Astrocyte (in vitro differentiated cells and primary cell): ENCODE measurements at regions not wholly inside any gene's neighbourhood (a gene's known extent, or its start where the extent isn't known, plus 50 kb on each side); places are given as distances from the start of the nearest gene placed in this dataset.

Experiments used
- DNase-seq: peaks from one replicate; pipeline ENCODE4 v3.0.0-alpha.2; 2010; ENCODE audit warnings: low read depth
- FAIRE-seq: peaks from 2 replicates; lab custom pipeline; 2011; peaks lifted over from hg19 to GRCh38; lab: Jason Lieb, UNC
- H2AFZ ChIP-seq: 2 replicates; pipeline ENCODE4 v1.6.0; 2012; ENCODE audit warnings: low read depth, low read length, inconsistent platforms
- H3K27ac ChIP-seq: 2 replicates; pipeline ENCODE4 v1.5.1; 2011; ENCODE audit warnings: low read depth, low read length, inconsistent platforms
- H3K27me3 ChIP-seq: 2 replicates; pipeline ENCODE4 v1.6.0; 2011; ENCODE audit warnings: low read length, inconsistent platforms; ENCODE audit not compliant: insufficient read depth
- H3K36me3 ChIP-seq: 2 replicates; pipeline ENCODE4 v1.5.1; 2011; ENCODE audit warnings: low read length, inconsistent platforms; ENCODE audit not compliant: insufficient read depth
- H3K4me1 ChIP-seq: 2 replicates; pipeline ENCODE4 v1.5.1; 2011; ENCODE audit warnings: low read length, inconsistent platforms; ENCODE audit not compliant: insufficient read depth
- H3K4me2 ChIP-seq: 2 replicates; pipeline ENCODE4 v1.6.0; 2012; ENCODE audit warnings: low read length, inconsistent platforms
- H3K4me3 ChIP-seq: 2 replicates; pipeline ENCODE4 v1.5.1; 2011; ENCODE audit warnings: low read depth, mild to moderate bottlenecking, low read length, inconsistent platforms; ENCODE audit not compliant: insufficient read depth
- H3K79me2 ChIP-seq: 2 replicates; pipeline ENCODE4 v1.6.0; 2012; ENCODE audit warnings: mild to moderate bottlenecking, low read length, inconsistent platforms; ENCODE audit not compliant: insufficient read depth
- H3K9ac ChIP-seq: 2 replicates; pipeline ENCODE4 v1.6.0; 2012; ENCODE audit warnings: mild to moderate bottlenecking, low read length, inconsistent platforms
- H3K9me3 ChIP-seq: 2 replicates; pipeline ENCODE4 v1.5.1; 2012; ENCODE audit warnings: low read depth, mild to moderate bottlenecking, low read length, inconsistent platforms; ENCODE audit not compliant: insufficient read depth
- H4K20me1 ChIP-seq: 2 replicates; pipeline ENCODE4 v1.6.0; 2012; ENCODE audit warnings: low read length, inconsistent platforms; ENCODE audit not compliant: insufficient read depth
- H3K27ac Mint-ChIP-seq: one replicate; pipeline ENCODE4 v1.8.0; 2021; ENCODE audit warnings: mild to moderate bottlenecking, mixed read lengths; ENCODE audit not compliant: unreplicated experiment
- H3K27me3 Mint-ChIP-seq: one replicate; pipeline ENCODE4 v1.8.0; 2021; ENCODE audit warnings: low read depth, mixed read lengths; ENCODE audit not compliant: unreplicated experiment
- H3K36me3 Mint-ChIP-seq: one replicate; pipeline ENCODE4 v1.8.0; 2021; ENCODE audit warnings: low read depth, mixed read lengths; ENCODE audit not compliant: unreplicated experiment
- H3K4me1 Mint-ChIP-seq: one replicate; pipeline ENCODE4 v1.8.0; 2021; ENCODE audit warnings: low read depth, mixed read lengths; ENCODE audit not compliant: unreplicated experiment
- H3K4me3 Mint-ChIP-seq: one replicate; pipeline ENCODE4 v1.8.0; 2021; ENCODE audit warnings: mild to moderate bottlenecking, moderate library complexity, mixed read lengths; ENCODE audit not compliant: unreplicated experiment
- H3K9me3 Mint-ChIP-seq: one replicate; pipeline ENCODE4 v1.8.0; 2021; ENCODE audit warnings: mild to moderate bottlenecking, mixed read lengths; ENCODE audit not compliant: unreplicated experiment
- EZH2 ChIP-seq: IDR thresholded peaks from 2 replicates; pipeline ENCODE4 v1.6.1; 2012; ENCODE audit warnings: mild to moderate bottlenecking, low read length, inconsistent platforms; ENCODE audit not compliant: insufficient read depth
- TF ChIP-seq, protein P1 (sequence below): IDR thresholded peaks from 2 replicates; pipeline ENCODE4 v1.5.1; 2011; ENCODE audit warnings: low read depth, mild to moderate bottlenecking, inconsistent platforms, low read length, moderate library complexity; ENCODE audit not compliant: insufficient read depth

DNA sequence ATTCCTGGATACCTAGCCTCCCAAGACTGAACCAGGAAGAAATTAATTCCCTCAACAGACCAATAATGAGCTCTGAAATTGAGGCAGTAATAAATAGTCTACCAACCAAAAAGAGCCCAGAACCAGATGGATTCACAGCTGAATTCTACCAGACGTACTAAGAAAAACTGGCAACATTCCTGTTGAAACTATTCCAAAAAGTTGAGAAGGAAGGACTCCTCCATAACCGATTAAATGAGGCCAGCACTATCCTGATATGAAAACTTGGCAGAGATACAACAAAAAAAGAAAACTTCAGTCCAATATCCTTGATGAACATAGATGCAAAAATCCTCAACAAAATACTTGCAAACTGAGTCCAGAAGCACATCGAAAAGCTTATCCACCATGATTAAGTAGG, 392.5 kb upstream of the GRAMD2B start:
- Histone ChIP-seq H3K79me2 (no peaks in the 10 kb centered on the region), H3K9me3 (peaks cover 3% of the 10 kb centered on the region), H4K20me1 (no peaks in the 10 kb centered on the region), H3K27me3 (no peaks in the 10 kb centered on the region), H3K9ac (no peak overlapping the region), H3K4me3 (no peak overlapping the region), H3K4me1 (no peaks in the 10 kb centered on the region), H3K4me2 (no peak overlapping the region), H3K27ac (no peak overlapping the region), H3K36me3 (no peaks in the 10 kb centered on the region), H2AFZ (no peak overlapping the region)
- peaks cover 2% of the 10 kb centered on the region for H3K4me1 Mint-ChIP-seq
- FAIRE-seq (no peak), DNase-seq (no peak)
- H3K36me3 Mint-ChIP-seq, result no peaks in the 10 kb centered on the region
- H3K4me3 Mint-ChIP-seq, result no peak overlapping the region
- no peaks in the 10 kb centered on the region for H3K27me3 Mint-ChIP-seq
- peaks cover 22% of the 10 kb centered on the region for H3K9me3 Mint-ChIP-seq
- no peak for TF ChIP-seq EZH2
- TF ChIP-seq, protein P1, sequence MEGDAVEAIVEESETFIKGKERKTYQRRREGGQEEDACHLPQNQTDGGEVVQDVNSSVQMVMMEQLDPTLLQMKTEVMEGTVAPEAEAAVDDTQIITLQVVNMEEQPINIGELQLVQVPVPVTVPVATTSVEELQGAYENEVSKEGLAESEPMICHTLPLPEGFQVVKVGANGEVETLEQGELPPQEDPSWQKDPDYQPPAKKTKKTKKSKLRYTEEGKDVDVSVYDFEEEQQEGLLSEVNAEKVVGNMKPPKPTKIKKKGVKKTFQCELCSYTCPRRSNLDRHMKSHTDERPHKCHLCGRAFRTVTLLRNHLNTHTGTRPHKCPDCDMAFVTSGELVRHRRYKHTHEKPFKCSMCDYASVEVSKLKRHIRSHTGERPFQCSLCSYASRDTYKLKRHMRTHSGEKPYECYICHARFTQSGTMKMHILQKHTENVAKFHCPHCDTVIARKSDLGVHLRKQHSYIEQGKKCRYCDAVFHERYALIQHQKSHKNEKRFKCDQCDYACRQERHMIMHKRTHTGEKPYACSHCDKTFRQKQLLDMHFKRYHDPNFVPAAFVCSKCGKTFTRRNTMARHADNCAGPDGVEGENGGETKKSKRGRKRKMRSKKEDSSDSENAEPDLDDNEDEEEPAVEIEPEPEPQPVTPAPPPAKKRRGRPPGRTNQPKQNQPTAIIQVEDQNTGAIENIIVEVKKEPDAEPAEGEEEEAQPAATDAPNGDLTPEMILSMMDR, result no peak
- H3K27ac Mint-ChIP-seq, result no peak overlapping the region

DNA sequence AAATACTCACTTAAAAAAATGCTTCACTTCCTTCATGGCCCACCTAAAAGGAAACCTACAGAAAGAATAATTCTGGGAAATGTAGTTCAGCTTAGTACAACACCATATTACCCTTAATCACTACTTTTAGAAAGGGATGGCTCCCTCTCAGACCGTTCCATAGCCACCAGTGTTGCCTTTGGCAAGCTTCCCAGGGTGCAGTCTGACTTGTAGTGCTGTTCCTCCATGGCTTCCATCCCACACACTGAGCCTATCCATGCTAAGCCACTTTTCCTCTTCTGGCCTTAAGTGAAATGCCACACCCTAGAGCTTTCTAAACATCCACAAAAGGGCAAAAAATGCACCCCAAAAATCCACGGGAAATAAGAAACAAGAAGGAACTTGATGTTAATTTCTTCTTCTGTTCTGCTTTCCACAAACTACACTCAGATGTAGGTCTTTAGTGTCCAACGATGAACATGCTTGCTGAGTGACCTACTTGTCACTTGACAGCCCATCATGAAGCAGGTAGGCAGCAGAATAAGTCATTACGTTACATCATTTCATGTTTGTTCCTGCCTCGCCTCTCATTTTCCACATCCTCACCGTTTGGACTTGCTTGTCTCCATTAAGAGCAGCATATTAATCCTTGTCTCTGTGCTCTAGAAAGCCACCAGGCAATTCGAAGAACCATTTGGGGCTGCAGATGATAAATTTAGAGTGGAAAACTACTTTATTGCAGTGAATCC, 391.1 kb upstream of the GRAMD2B start:
- no peaks in the 10 kb centered on the region for H3K27me3 Mint-ChIP-seq
- H3K9me3 Mint-ChIP-seq, result peaks cover 18% of the 10 kb centered on the region
- no peak overlapping the region for H3K4me3 Mint-ChIP-seq
- H3K36me3 Mint-ChIP-seq, result no peaks in the 10 kb centered on the region
- no peak for FAIRE-seq
- Histone ChIP-seq H3K4me3 (no peak overlapping the region), H2AFZ (no peak overlapping the region), H4K20me1 (no peaks in the 10 kb centered on the region), H3K27ac (no peak overlapping the region), H3K36me3 (no peaks in the 10 kb centered on the region), H3K27me3 (no peaks in the 10 kb centered on the region), H3K9me3 (peaks cover 3% of the 10 kb centered on the region), H3K4me1 (no peaks in the 10 kb centered on the region), H3K9ac (no peak overlapping the region), H3K4me2 (no peak overlapping the region), H3K79me2 (no peaks in the 10 kb centered on the region)
- peaks cover 2% of the 10 kb centered on the region for H3K4me1 Mint-ChIP-seq
- peak; percentile 81 for DNase-seq
- no peak for TF ChIP-seq EZH2
- TF ChIP-seq, protein P1, result no peak
- no peak overlapping the region for H3K27ac Mint-ChIP-seq

DNA sequence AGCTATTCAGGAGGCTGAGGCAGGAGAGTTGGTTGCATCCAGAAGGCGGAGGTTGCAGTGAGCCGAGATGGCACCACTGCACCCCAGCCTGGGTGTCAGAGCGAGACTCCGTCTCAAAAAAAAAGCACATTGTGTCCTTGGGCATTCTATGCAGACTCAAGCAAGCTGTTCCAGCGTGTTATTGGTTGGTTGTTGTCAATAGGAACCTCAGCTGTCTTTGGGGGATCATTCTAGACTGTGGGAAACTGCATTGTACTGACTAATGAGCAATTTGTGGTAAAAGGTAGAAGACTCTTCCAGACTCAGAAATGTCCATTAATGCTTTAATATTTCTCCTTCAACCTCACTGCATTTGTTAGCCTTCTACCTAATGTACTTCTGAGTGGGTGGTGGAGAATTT, 379.5 kb upstream of the GRAMD2B start:
- Mint-ChIP-seq H3K36me3 (no peaks in the 10 kb centered on the region), H3K27me3 (no peaks in the 10 kb centered on the region), H3K9me3 (no peaks in the 10 kb centered on the region), H3K27ac (no peak overlapping the region), H3K4me1 (peaks cover 10% of the 10 kb centered on the region), H3K4me3 (no peak overlapping the region)
- Histone ChIP-seq H3K9me3 (no peaks in the 10 kb centered on the region), H3K9ac (no peak overlapping the region), H3K4me2 (peak overlapping the region; percentile 57), H3K36me3 (no peaks in the 10 kb centered on the region), H3K27me3 (no peaks in the 10 kb centered on the region), H4K20me1 (no peaks in the 10 kb centered on the region), H3K4me1 (peaks cover 3% of the 10 kb centered on the region), H3K79me2 (no peaks in the 10 kb centered on the region), H3K27ac (peak overlapping the region; percentile 3), H2AFZ (peak overlapping the region; percentile 43), H3K4me3 (no peak overlapping the region)
- FAIRE-seq, result no peak
- TF ChIP-seq EZH2, result no peak
- TF ChIP-seq, protein P1, result no peak
- DNase-seq, result peak; percentile 54
